H1 (cell line): ENCODE measurements at regions not wholly inside any gene's neighbourhood (a gene's known extent, or its start where the extent isn't known, plus 50 kb on each side); places are given as distances from the start of the nearest gene placed in this dataset.
A peak's percentile ranks its signal among the peaks of the same experiment; 100 is the strongest.

ENCODE experiments used
- CTCF ChIA-PET: fragments of 300-600 bp; sonication (Branson Sonifier 250); formaldehyde crosslinking; loops from one replicate; lab custom pipeline; 2021; ENCODE audit not compliant: partially characterized antibody; lab: Charles Lee
- POLR2A ChIA-PET: fragments of 300-600 bp; sonication (Branson Sonifier 250); formaldehyde crosslinking; loops from one replicate; lab custom pipeline; 2021; ENCODE audit warnings: inconsistent platforms; ENCODE audit not compliant: partially characterized antibody; lab: Charles Lee
- DNase-seq, 2 experiments: peaks; one replicate each; pipeline versions ENCODE4 v3.0.0 to v3.0.0-alpha.2; 2010 to 2022; ENCODE audit warnings: low spot score in 2 of 2, low read depth in 1 of 2, mixed read lengths in 1 of 2
- FAIRE-seq: peaks from 2 replicates; lab custom pipeline; 2011; peaks lifted over from hg19 to GRCh38; lab: Jason Lieb, UNC
- H2AFZ ChIP-seq: 2 replicates; pipeline ENCODE4 v1.8.1; 2012; ENCODE audit warnings: low read length, inconsistent platforms
- H2AK5ac ChIP-seq: 2 replicates; pipeline ENCODE4 v1.6.1; 2013; ENCODE audit warnings: low read depth, low read length
- H2BK120ac ChIP-seq: replicated peaks from 2 replicates; pipeline ENCODE3; 2013; ENCODE audit warnings: low read depth, low read length, inconsistent platforms
- H2BK12ac ChIP-seq: 2 replicates; pipeline ENCODE4 v1.6.1; 2013; ENCODE audit warnings: low read depth, low read length
- H2BK15ac ChIP-seq: 2 replicates; pipeline ENCODE4 v1.6.1; 2013; ENCODE audit warnings: low read length
- H2BK20ac ChIP-seq: 2 replicates; pipeline ENCODE4 v1.6.1; 2013; ENCODE audit warnings: low read length
- H2BK5ac ChIP-seq: 2 replicates; pipeline ENCODE4 v1.6.1; 2013; ENCODE audit warnings: low read depth, low read length
- H3K14ac ChIP-seq: 2 replicates; pipeline ENCODE4 v1.6.1; 2013; ENCODE audit warnings: inconsistent platforms; ENCODE audit not compliant: insufficient read length
- H3K18ac ChIP-seq: 2 replicates; pipeline ENCODE4 v1.6.1; 2013; ENCODE audit warnings: low read length; ENCODE audit errors: extremely low read depth
- H3K23ac ChIP-seq: 2 replicates; pipeline ENCODE4 v1.6.1; 2013; ENCODE audit warnings: inconsistent platforms; ENCODE audit not compliant: insufficient read length
- H3K23me2 ChIP-seq: 2 replicates; pipeline ENCODE4 v1.6.1; 2013; ENCODE audit warnings: low read depth, low read length
- H3K27ac ChIP-seq: 2 replicates; pipeline ENCODE4 v1.6.1; 2011; ENCODE audit warnings: low read depth, low read length, inconsistent platforms
- H3K27me3 ChIP-seq, 4 experiments: replicated peaks in 1 of 4; 1 replicate in 1 of 4; 2 replicates in 3 of 4; pipeline versions ENCODE4 v1.6.1 to v1.8.1; 2011 to 2013; ENCODE audit warnings: low read length in 3 of 4, mild to moderate bottlenecking in 3 of 4, inconsistent platforms in 2 of 4, mixed read lengths in 2 of 4, moderate library complexity in 1 of 4; ENCODE audit not compliant: control insufficient read depth in 3 of 4, insufficient read depth in 3 of 4; ENCODE audit errors: extremely low read depth in 1 of 4
- H3K36me3 ChIP-seq, 4 experiments: 2 replicates each; pipeline versions ENCODE4 v1.6.1 to v1.8.1; 2011 to 2013; ENCODE audit warnings: mild to moderate bottlenecking in 4 of 4, low read length in 3 of 4, moderate library complexity in 2 of 4, control low read depth in 1 of 4, inconsistent platforms in 1 of 4; ENCODE audit not compliant: insufficient read depth in 4 of 4, control insufficient read depth in 2 of 4
- H3K4ac ChIP-seq: replicated peaks from 2 replicates; pipeline ENCODE3; 2013; ENCODE audit warnings: low read length, low read depth, mixed read lengths, inconsistent platforms; ENCODE audit not compliant: insufficient read length
- H3K4me1 ChIP-seq, 4 experiments: replicated peaks in 1 of 4; 1 replicate in 1 of 4; 2 replicates in 3 of 4; pipeline versions ENCODE4 v1.6.1 to v1.8.1; 2011 to 2013; ENCODE audit warnings: low read length in 3 of 4, inconsistent platforms in 2 of 4, mixed read lengths in 1 of 4; ENCODE audit not compliant: insufficient read depth in 4 of 4, control insufficient read depth in 3 of 4
- H3K4me2 ChIP-seq, 2 experiments: 2 replicates each; pipeline versions ENCODE4 v1.6.1 to v1.8.1; 2011 to 2013; ENCODE audit warnings: low read depth in 2 of 2, low read length in 2 of 2, control low read depth in 1 of 2, inconsistent platforms in 1 of 2, mild to moderate bottlenecking in 1 of 2; ENCODE audit not compliant: insufficient read depth in 1 of 2
- H3K4me3 ChIP-seq, 4 experiments: fragments of 200-600, 300-600 bp in 1 of 4; sonication (generic), shearing (Covaris generic), sonication (Bioruptor Twin) in 1 of 4; 2 replicates each; pipeline versions ENCODE4 v1.5.1 to v1.8.1; 2011 to 2016; ENCODE audit warnings: low read length in 4 of 4, low read depth in 3 of 4, control low read depth in 2 of 4, inconsistent platforms in 2 of 4, mild to moderate bottlenecking in 2 of 4, mixed read lengths in 1 of 4, moderate library complexity in 1 of 4; ENCODE audit not compliant: insufficient read depth in 2 of 4; ENCODE audit errors: extremely low read depth in 1 of 4
- H3K56ac ChIP-seq: replicated peaks from 2 replicates; pipeline ENCODE3; 2013; ENCODE audit warnings: low read depth, mild to moderate bottlenecking, mixed read lengths, low read length, inconsistent platforms; ENCODE audit not compliant: insufficient read length
- H3K79me1 ChIP-seq: 2 replicates; pipeline ENCODE4 v1.6.1; 2013; ENCODE audit warnings: low read depth, low read length, control low read depth
- H3K79me2 ChIP-seq, 2 experiments: 2 replicates each; pipeline versions ENCODE4 v1.6.1 to v1.8.1; 2012 to 2013; ENCODE audit warnings: low read length in 2 of 2, mild to moderate bottlenecking in 2 of 2, inconsistent platforms in 1 of 2; ENCODE audit not compliant: insufficient read depth in 2 of 2, control insufficient read depth in 1 of 2
- H3K9ac ChIP-seq, 4 experiments: replicated peaks in 1 of 4; 1 replicate in 1 of 4; 2 replicates in 3 of 4; pipeline versions ENCODE4 v1.6.1 to v1.8.1; 2011 to 2013; ENCODE audit warnings: low read depth in 3 of 4, low read length in 3 of 4, control low read depth in 2 of 4, mild to moderate bottlenecking in 2 of 4, moderate library complexity in 2 of 4, inconsistent platforms in 1 of 4; ENCODE audit errors: extremely low read depth in 1 of 4
- H3K9me3 ChIP-seq, 2 experiments: 2 replicates each; pipeline versions ENCODE4 v1.6.1 to v1.8.1; 2012 to 2013; ENCODE audit warnings: mild to moderate bottlenecking in 2 of 2, moderate library complexity in 2 of 2, control low read depth in 1 of 2, inconsistent platforms in 1 of 2, low read depth in 1 of 2, low read length in 1 of 2, mixed read lengths in 1 of 2; ENCODE audit not compliant: insufficient read depth in 2 of 2
- H4K20me1 ChIP-seq, 2 experiments: replicated peaks in 1 of 2; 2 replicates each; pipeline versions ENCODE3 to v1.8.1; 2011 to 2013; ENCODE audit warnings: inconsistent platforms in 2 of 2, low read length in 2 of 2, mild to moderate bottlenecking in 1 of 2; ENCODE audit not compliant: insufficient read depth in 2 of 2, control insufficient read depth in 1 of 2
- H4K5ac ChIP-seq: 2 replicates; pipeline ENCODE4 v1.6.1; 2013; ENCODE audit warnings: low read length, low read depth, mixed read lengths, inconsistent platforms; ENCODE audit not compliant: insufficient read length
- H4K8ac ChIP-seq: 2 replicates; pipeline ENCODE4 v1.8.0; 2013; ENCODE audit warnings: mild to moderate bottlenecking, moderate library complexity, low read length, inconsistent platforms; ENCODE audit not compliant: insufficient read depth; ENCODE audit errors: extremely low read depth
- H4K91ac ChIP-seq: replicated peaks from 2 replicates; pipeline ENCODE3; 2013; ENCODE audit warnings: low read length, mixed read lengths, inconsistent platforms; ENCODE audit not compliant: insufficient read length
- ASH2L ChIP-seq: fragments of 200-600, 300-600 bp; sonication (generic); IDR thresholded peaks from one replicate; pipeline ENCODE4 v1.7.1; 2017; ENCODE audit warnings: low read length
- BCL11A ChIP-seq, 2 experiments: IDR thresholded peaks; one replicate each; pipeline ENCODE4 v1.6.1; 2011; ENCODE audit warnings: low read depth in 2 of 2, low read length in 2 of 2, mild to moderate bottlenecking in 2 of 2
- CBX8 ChIP-seq: fragments of 300-800, 300-1000 bp; sonication (generic); IDR thresholded peaks from 2 replicates; pipeline ENCODE4 v1.7.1; 2016; ENCODE audit warnings: low read depth, low read length, borderline replicate concordance
- FOSL1 ChIP-seq: IDR thresholded peaks from 2 replicates; pipeline ENCODE4 v1.6.1; 2011; ENCODE audit warnings: mild to moderate bottlenecking, low read depth, low read length, moderate library complexity; ENCODE audit not compliant: insufficient read depth
- HDAC2 ChIP-seq, 2 experiments: fragments of 300-600 bp in 1 of 2; sonication (generic) in 1 of 2; IDR thresholded peaks; 2 replicates each; pipeline ENCODE4 v1.6.1; 2011 to 2012; ENCODE audit warnings: low read depth in 2 of 2, low read length in 2 of 2, mild to moderate bottlenecking in 2 of 2, moderate library complexity in 2 of 2, borderline replicate concordance in 1 of 2, inconsistent platforms in 1 of 2
- JUN ChIP-seq: IDR thresholded peaks from 2 replicates; pipeline ENCODE4 v1.6.1; 2011; ENCODE audit warnings: low read depth, mild to moderate bottlenecking, improper control_type of control experiment, low read length
- JUND ChIP-seq: IDR thresholded peaks from 2 replicates; pipeline ENCODE4 v1.6.1; 2011; ENCODE audit warnings: mild to moderate bottlenecking, improper control_type of control experiment, low read length
- RBBP5 ChIP-seq: IDR thresholded peaks from 2 replicates; pipeline ENCODE4 v1.7.1; 2012; ENCODE audit warnings: low read depth, mild to moderate bottlenecking, inconsistent platforms, low read length, moderate library complexity, borderline replicate concordance
- SAP30 ChIP-seq: fragments of 300-600 bp; sonication (generic); IDR thresholded peaks from 2 replicates; pipeline ENCODE4 v1.7.1; 2012; ENCODE audit warnings: low read length, moderate library complexity, mild to moderate bottlenecking, inconsistent platforms; ENCODE audit not compliant: insufficient read depth, insufficient replicate concordance
- SP1 ChIP-seq: IDR thresholded peaks from 2 replicates; pipeline ENCODE4 v1.6.1; 2011; ENCODE audit warnings: low read depth, low read length
- TAF1 ChIP-seq: IDR thresholded peaks from 2 replicates; pipeline ENCODE4 v1.6.1; 2011; ENCODE audit warnings: mild to moderate bottlenecking, low read depth, low read length
- whole genome bisulfite sequencing, 2 experiments: shearing (Covaris generic) in 1 of 2; methylation state at CpG; one replicate each; pipeline versions ENCODE4 v1.1.6 to v1.1.7; 2013 to 2015; ENCODE audit warnings: low lambda C conversion rate in 2 of 2, mixed read lengths in 2 of 2, inconsistent platforms in 1 of 2, low coverage in 1 of 2, missing lambda C conversion rate in 1 of 2; ENCODE audit not compliant: insufficient replicate concordance in 2 of 2, insufficient coverage in 1 of 2, insufficient read length in 1 of 2; ENCODE audit errors: extremely low coverage in 1 of 2, missing lambda C conversion rate in 1 of 2; 5-methylcytosine and 5-hydroxymethylcytosine counted together
- TF ChIP-seq, protein P1 (sequence below): IDR thresholded peaks from 2 replicates; pipeline ENCODE4 v1.6.1; 2012; ENCODE audit warnings: inconsistent platforms
- TF ChIP-seq, protein P2 (sequence below): IDR thresholded peaks from 2 replicates; pipeline ENCODE4 v1.6.1; 2012; ENCODE audit warnings: inconsistent platforms

DNA sequence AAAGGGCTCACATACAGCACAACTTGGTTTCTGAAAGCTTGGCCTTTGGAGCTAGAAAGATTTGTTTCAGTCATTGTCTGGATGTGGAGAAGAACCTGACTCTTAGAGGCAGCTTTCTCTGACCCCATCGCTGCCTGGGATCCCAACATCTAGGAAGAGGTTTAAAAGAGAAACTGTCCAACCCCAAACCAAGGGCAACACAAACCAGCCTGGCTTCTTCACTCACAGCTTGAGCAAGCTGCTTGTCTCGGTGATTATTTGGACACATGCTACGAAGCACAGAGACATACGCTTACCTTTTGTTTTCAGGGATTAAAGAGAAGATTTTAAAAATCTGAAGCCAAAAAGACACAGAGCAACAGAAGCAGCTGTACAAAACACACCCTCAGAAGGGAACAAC lies 109.8 kb downstream of the ETS2 start:
- no peak overlapping the region for H3K14ac ChIP-seq
- peak overlapping the region; percentile 31; the same call in 1 of the 2 replicates for H2BK15ac ChIP-seq
- no peak overlapping the region for H2AK5ac ChIP-seq
- peaks cover 3 to 19% (median 10%) of the 10 kb centered on the region in 4 experiments for H3K4me1 ChIP-seq
- FAIRE-seq (no peak), DNase-seq (no peak)
- H3K79me1 ChIP-seq, result 0 out of 2 replicates have a peak, but pooled peaks cover 2% of the 10 kb centered on the region
- H4K5ac ChIP-seq, result no peak overlapping the region
- H3K18ac ChIP-seq, result peak overlapping the region; percentile 0; the same call in 1 of the 2 replicates
- no peak overlapping the region for H3K9ac ChIP-seq
- H2BK20ac ChIP-seq, result no peak overlapping the region
- ChIA-PET POLR2A (interaction anchor here (1.4 kb wide), 1 partner anchor 9 kb away, joined by 3 read pairs; no protein-coding TSS in a partner anchor), CTCF (interaction anchor here (0.6 to 1.1 kb wide), 4 partner anchors 74 to 218 kb away, joined by 3 to 5 read pairs (median 3); no protein-coding TSS in a partner anchor)
- H2BK12ac ChIP-seq, result no peak overlapping the region
- no peak overlapping the region for H2BK5ac ChIP-seq
- H3K23ac ChIP-seq, result no peak overlapping the region
- no peak overlapping the region for H3K27ac ChIP-seq
- H3K4me3 ChIP-seq, result no peak overlapping the region
- peaks cover 12% of the 10 kb centered on the region for H3K23me2 ChIP-seq
- no peak overlapping the region for H4K91ac ChIP-seq
- no peak overlapping the region for H3K4me2 ChIP-seq
- H3K56ac ChIP-seq, result no peak overlapping the region
- H2BK120ac ChIP-seq, result no peak overlapping the region
- H3K27me3 ChIP-seq, result peaks cover 0 to 10% (median 2%) of the 10 kb centered on the region in 4 experiments; a peak in 3 of 7 replicates
- no peaks in the 10 kb centered on the region for H3K79me2 ChIP-seq
- H3K36me3 ChIP-seq, result no peaks in the 10 kb centered on the region
- no peak overlapping the region for H4K8ac ChIP-seq
- WGBS, 2 experiments, result 89% methylated on average over 4 of the region's 4 CpGs; no CpG with 5 or more reads in 1 of the 2 experiments
- H3K4ac ChIP-seq, result no peak overlapping the region
- no peaks in the 10 kb centered on the region for H3K9me3 ChIP-seq
- H2AFZ ChIP-seq, result no peak overlapping the region
- H4K20me1 ChIP-seq, result peaks cover 0 to 8% of the 10 kb centered on the region in 2 experiments
- TF ChIP-seq BCL11A (IDR thresholded peaks at IDR 0.05; ENCODE audit: low read depth in 2 of 2, low read length in 2 of 2), result no peak
- TF ChIP-seq SAP30, result no peak
- TF ChIP-seq HDAC2 (IDR thresholded peaks at IDR 0.05; ENCODE audit: borderline replicate concordance in 1 of 2, low read depth in 2 of 2, low read length in 2 of 2), result no peak
- TF ChIP-seq ASH2L, result no peak
- TF ChIP-seq, protein P1, sequence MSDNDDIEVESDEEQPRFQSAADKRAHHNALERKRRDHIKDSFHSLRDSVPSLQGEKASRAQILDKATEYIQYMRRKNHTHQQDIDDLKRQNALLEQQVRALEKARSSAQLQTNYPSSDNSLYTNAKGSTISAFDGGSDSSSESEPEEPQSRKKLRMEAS, result no peak
- no peak for TF ChIP-seq JUND
- no peak for TF ChIP-seq RBBP5
- TF ChIP-seq, protein P2, sequence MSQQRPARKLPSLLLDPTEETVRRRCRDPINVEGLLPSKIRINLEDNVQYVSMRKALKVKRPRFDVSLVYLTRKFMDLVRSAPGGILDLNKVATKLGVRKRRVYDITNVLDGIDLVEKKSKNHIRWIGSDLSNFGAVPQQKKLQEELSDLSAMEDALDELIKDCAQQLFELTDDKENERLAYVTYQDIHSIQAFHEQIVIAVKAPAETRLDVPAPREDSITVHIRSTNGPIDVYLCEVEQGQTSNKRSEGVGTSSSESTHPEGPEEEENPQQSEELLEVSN, result no peak
- TF ChIP-seq CBX8, result no peak
- TF ChIP-seq JUN, result no peak
- TF ChIP-seq TAF1, result no peak
- TF ChIP-seq SP1, result no peak
- TF ChIP-seq FOSL1, result no peak
